Spleen (tissue), 11 donors: ENCODE measurements at regions not wholly inside any gene's neighbourhood (a gene's known extent, or its start where the extent isn't known, plus 50 kb on each side); places are given as distances from the start of the nearest gene placed in this dataset.

Source experiments
- DNase-seq: peaks from one replicate; pipeline ENCODE4 v3.0.0-alpha.2; 2020
- H3K27ac ChIP-seq, 8 donors: fragments of 200-600 bp; sonication (generic) in 7 of 8; 1 replicate in 4 of 8; 2 replicates in 4 of 8; pipeline versions ENCODE4 v1.5.0 to v1.8.0; 2016 to 2021; ENCODE audit warnings: inconsistent platforms in 4 of 8, mild to moderate bottlenecking in 4 of 8, moderate library complexity in 1 of 8
- H3K27me3 ChIP-seq, 7 donors: fragments of 200-600 bp; sonication (generic) in 6 of 7; replicated peaks in 1 of 7; 1 replicate in 4 of 7; 2 replicates in 3 of 7; pipeline versions ENCODE4 v1.5.0 to v1.8.0; 2016 to 2021; ENCODE audit warnings: inconsistent platforms in 3 of 7, mild to moderate bottlenecking in 1 of 7
- H3K36me3 ChIP-seq, 6 donors: fragments of 200-600 bp; sonication (generic) in 5 of 6; 1 replicate in 4 of 6; 2 replicates in 2 of 6; pipeline versions ENCODE4 v1.5.0 to v1.8.0; 2016 to 2021; ENCODE audit warnings: inconsistent platforms in 2 of 6
- H3K4me1 ChIP-seq, 6 donors: fragments of 200-600 bp; sonication (generic) in 5 of 6; 1 replicate in 3 of 6; 2 replicates in 3 of 6; pipeline versions ENCODE4 v1.5.0 to v1.8.0; 2016 to 2021; ENCODE audit warnings: inconsistent platforms in 3 of 6
- H3K4me3 ChIP-seq, 8 donors: fragments of 200-600 bp; sonication (generic) in 7 of 8; 1 replicate in 4 of 8; 2 replicates in 4 of 8; pipeline versions ENCODE4 v1.5.0 to v1.8.0; 2016 to 2021; ENCODE audit warnings: inconsistent platforms in 4 of 8, mild to moderate bottlenecking in 4 of 8, moderate library complexity in 2 of 8
- H3K9me3 ChIP-seq, 8 donors: fragments of 200-600 bp; sonication (generic) in 7 of 8; 1 replicate in 4 of 8; 2 replicates in 4 of 8; pipeline versions ENCODE4 v1.5.0 to v1.8.0; 2016 to 2021; ENCODE audit warnings: inconsistent platforms in 4 of 8
- POLR2A ChIP-seq, 3 donors: fragments of 450-650 bp; IDR thresholded peaks; one replicate each; pipeline ENCODE4 v1.5.1; 2017; ENCODE audit warnings: antibody characterized with exemption in 3 of 3, mild to moderate bottlenecking in 1 of 3
- POLR2AphosphoS5 ChIP-seq, 3 donors: sonication (generic); formaldehyde crosslinking; IDR thresholded peaks; one replicate each; pipeline ENCODE4 v1.5.1; 2017; ENCODE audit warnings: antibody characterized with exemption in 3 of 3
- WGBS, 5 donors: extraction: QIAGEN DNeasy Blood & Tissue Kit in 3 of 5; methylation state at CpG; one replicate each; pipeline versions ENCODE4 v1.1.5 to v1.1.7; 2013 to 2018; 5-methylcytosine and 5-hydroxymethylcytosine counted together
- intact Hi-C: fragments of 100-400 bp; cut with DNase I; formaldehyde crosslinking; loops from one replicate; pipeline ENCODE4 v1.15.0; 2023; ENCODE audit warnings: low total_unique reads
- small RNA-seq, 4 donors: library from RNA; depleted of rRNA; stranded (forward); fragments of <200 nt; gene quantifications; one replicate each; pipeline ENCODE3, GENCODE V24; 2016
- TF ChIP-seq, protein P1 (sequence below), 11 experiments: fragments of 200-600 bp in 7 of 11; fragments of 450-650 bp in 4 of 11; sonication (generic) in 4 of 11; IDR thresholded peaks in 8 of 11; conservative IDR thresholded peaks in 3 of 11; 1 replicate in 7 of 11; 2 replicates in 4 of 11; pipeline versions ENCODE4 v1.4.0 to v1.8.0; 2016 to 2021; ENCODE audit warnings: antibody characterized with exemption in 11 of 11, inconsistent platforms in 4 of 11, mild to moderate bottlenecking in 1 of 11
- donor health status: healthy with polysubstance abuse.
- donor health status: DM: no; HTN: no; CAD: no; lungs with moderate emphysema.
- donor health status: DM: no; HTN: no; CAD: no.
- donor health status: Bipolar disorder and iron deficiency.
- donor health status: healthy.
- donor health status: DM: no; HTN: no; CAD: no.
- donor health status: DM: yes; HTN: yes; CAD: no.

DNA sequence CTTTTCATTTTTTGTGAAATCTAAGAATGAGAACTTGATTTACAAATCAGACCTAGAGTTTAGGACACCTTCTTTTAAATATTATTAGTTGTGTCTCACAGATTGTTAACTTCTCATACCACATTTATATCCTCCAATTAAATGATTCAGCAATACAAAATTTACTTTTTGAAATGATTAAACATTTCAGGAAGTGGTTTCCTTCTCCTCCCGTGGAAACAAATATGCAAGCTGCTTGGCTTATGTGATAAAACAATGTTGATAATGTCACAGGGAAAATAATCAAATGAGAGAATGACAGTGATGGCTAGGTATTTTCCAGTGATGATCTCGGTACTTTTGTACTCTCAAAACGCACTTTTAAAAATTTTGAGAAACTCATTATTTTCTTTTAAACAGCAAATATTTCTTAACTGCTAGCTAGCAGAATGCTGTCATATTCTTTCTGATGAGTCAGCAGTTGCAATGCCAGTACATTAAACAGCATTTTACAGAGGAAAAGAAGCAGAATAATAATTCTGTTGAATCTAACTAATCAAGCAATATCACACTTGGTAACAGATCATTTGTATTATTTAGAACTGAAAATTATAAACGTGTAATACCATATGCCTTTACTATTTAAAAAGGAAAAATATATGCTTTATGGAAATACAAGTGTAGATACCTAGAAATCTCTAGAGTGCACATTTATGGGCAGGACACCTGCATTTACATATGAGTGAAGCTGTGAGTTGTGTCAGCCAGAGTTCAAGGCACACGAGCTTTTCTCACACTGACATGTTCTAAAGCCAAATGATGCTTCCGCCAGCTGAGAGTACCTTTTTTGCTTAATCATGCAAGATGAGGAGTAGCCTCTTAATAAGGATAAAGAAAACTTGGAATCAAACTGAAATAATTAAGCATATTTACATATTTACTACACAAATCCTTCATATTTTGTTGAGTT, 53.6 kb upstream of the CDH18 start:
- DNase-seq: no peak
- H3K4me1 ChIP-seq: no peaks in the 10 kb centered on the region
- 21 to 27% (median 23%) methylated on average over 6 of the region's 6 CpGs for WGBS, 5 donors
- H3K9me3 ChIP-seq: peaks cover 0 to 24% (median 16%) of the 10 kb centered on the region in 8 donors
- H3K4me3 ChIP-seq: no peak overlapping the region
- TF ChIP-seq POLR2AphosphoS5 (IDR thresholded peaks at IDR 0.05): no peak
- H3K27me3 ChIP-seq: no peaks in the 10 kb centered on the region
- H3K36me3 ChIP-seq: no peaks in the 10 kb centered on the region
- intact Hi-C loops: no loop called here
- H3K27ac ChIP-seq: no peak overlapping the region

DNA sequence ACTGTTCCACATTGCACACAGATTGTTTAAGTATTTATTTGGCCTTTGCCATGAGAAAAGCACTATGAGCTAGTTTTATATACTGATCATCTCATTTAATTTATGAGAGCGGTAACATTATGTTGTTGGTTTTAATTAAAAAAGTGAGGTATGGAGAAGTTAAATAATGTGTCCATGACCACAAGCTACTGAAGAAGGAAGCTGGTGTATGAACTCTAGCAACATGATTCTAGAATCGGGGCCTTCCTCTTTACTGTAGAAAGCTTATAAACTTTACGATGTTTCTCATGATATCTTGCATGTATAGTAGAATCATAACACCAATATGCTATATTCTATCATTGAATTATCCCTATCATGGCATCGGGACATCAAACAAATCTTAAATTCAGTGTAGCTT, 52.9 kb upstream of the CDH18 start:
- H3K27ac ChIP-seq: no peak overlapping the region
- H3K27me3 ChIP-seq: no peaks in the 10 kb centered on the region
- no peaks in the 10 kb centered on the region for H3K36me3 ChIP-seq
- no peak for DNase-seq
- TF ChIP-seq POLR2A (IDR thresholded peaks at IDR 0.05) (no peak), POLR2AphosphoS5 (IDR thresholded peaks at IDR 0.05) (no peak)
- TF ChIP-seq, protein P1, sequence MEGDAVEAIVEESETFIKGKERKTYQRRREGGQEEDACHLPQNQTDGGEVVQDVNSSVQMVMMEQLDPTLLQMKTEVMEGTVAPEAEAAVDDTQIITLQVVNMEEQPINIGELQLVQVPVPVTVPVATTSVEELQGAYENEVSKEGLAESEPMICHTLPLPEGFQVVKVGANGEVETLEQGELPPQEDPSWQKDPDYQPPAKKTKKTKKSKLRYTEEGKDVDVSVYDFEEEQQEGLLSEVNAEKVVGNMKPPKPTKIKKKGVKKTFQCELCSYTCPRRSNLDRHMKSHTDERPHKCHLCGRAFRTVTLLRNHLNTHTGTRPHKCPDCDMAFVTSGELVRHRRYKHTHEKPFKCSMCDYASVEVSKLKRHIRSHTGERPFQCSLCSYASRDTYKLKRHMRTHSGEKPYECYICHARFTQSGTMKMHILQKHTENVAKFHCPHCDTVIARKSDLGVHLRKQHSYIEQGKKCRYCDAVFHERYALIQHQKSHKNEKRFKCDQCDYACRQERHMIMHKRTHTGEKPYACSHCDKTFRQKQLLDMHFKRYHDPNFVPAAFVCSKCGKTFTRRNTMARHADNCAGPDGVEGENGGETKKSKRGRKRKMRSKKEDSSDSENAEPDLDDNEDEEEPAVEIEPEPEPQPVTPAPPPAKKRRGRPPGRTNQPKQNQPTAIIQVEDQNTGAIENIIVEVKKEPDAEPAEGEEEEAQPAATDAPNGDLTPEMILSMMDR (IDR thresholded peaks at IDR 0.05 in 8 of 11, conservative IDR thresholded peaks at IDR 0.05 in 3 of 11): no peak
- H3K9me3 ChIP-seq: peaks cover 0 to 24% (median 16%) of the 10 kb centered on the region in 8 donors
- intact Hi-C loops: no loop called here
- no peak overlapping the region for H3K4me3 ChIP-seq
- H3K4me1 ChIP-seq: no peaks in the 10 kb centered on the region
- 48 to 61% (median 54%) methylated on average over 4 of the region's 4 CpGs for WGBS, 5 donors

Small RNAs in the stretch of these regions (small RNA-seq; reads per million reads assigned to genes)
- 0 reads per million in 4 donors for gene AC093303.1
